Spleen (tissue), 7 donors: ENCODE measurements at regions not wholly inside any gene's neighbourhood (a gene's known extent, or its start where the extent isn't known, plus 50 kb on each side); places are given as distances from the start of the nearest gene placed in this dataset.

Experiments used
- CTCF ChIP-seq, 11 experiments: fragments of 200-600 bp in 7 of 11; fragments of 450-650 bp in 4 of 11; sonication (generic) in 4 of 11; IDR thresholded peaks in 8 of 11; conservative IDR thresholded peaks in 3 of 11; 1 replicate in 7 of 11; 2 replicates in 4 of 11; pipeline versions ENCODE4 v1.4.0 to v1.8.0; 2016 to 2021; ENCODE audit warnings: antibody characterized with exemption in 11 of 11, inconsistent platforms in 4 of 11, mild to moderate bottlenecking in 1 of 11
- POLR2A ChIP-seq, 3 donors: fragments of 450-650 bp; IDR thresholded peaks; one replicate each; pipeline ENCODE4 v1.5.1; 2017; ENCODE audit warnings: antibody characterized with exemption in 3 of 3, mild to moderate bottlenecking in 1 of 3
- donor health status: DM: no; HTN: no; CAD: no; lungs with moderate emphysema.
- donor health status: DM: no; HTN: no; CAD: no.
- donor health status: DM: no; HTN: no; CAD: no.

- TF ChIP-seq CTCF (IDR thresholded peaks at IDR 0.05 in 8 of 11, conservative IDR thresholded peaks at IDR 0.05 in 3 of 11) (no peak), POLR2A (IDR thresholded peaks at IDR 0.05) (no peak)
Measured at GRCh38 chr6:137677709-137678108, 183.5 kb upstream of the OLIG3 start.
